Neural progenitor cell (in vitro differentiated cells): ENCODE measurements at regions not wholly inside any gene's neighbourhood (a gene's known extent, or its start where the extent isn't known, plus 50 kb on each side); places are given as distances from the start of the nearest gene placed in this dataset.
A peak's percentile ranks its signal among the peaks of the same experiment; 100 is the strongest.

Experiments
- DNase-seq: peaks from one replicate; pipeline ENCODE4 v3.0.0-alpha.2; 2016; ENCODE audit warnings: low spot score
- H2AFZ ChIP-seq: fragments of 200-600 bp; sonication (generic); replicated peaks from 2 replicates; pipeline ENCODE4 v1.6.1; 2016; ENCODE audit warnings: antibody characterized with exemption
- H3F3A ChIP-seq: fragments of 200-600 bp; sonication (generic); 2 replicates; pipeline ENCODE4 v1.6.1; 2016; ENCODE audit warnings: antibody characterized with exemption, low read depth
- H3K27ac ChIP-seq: fragments of 200-600 bp; sonication (generic); 2 replicates; pipeline ENCODE4 v1.5.1; 2016; ENCODE audit warnings: mild to moderate bottlenecking
- H3K27me3 ChIP-seq: fragments of 200-600 bp; sonication (generic); 2 replicates; pipeline ENCODE4 v1.6.1; 2016; ENCODE audit warnings: mild to moderate bottlenecking, moderate library complexity
- H3K36me3 ChIP-seq: fragments of 200-600 bp; sonication (generic); 2 replicates; pipeline ENCODE4 v1.5.1; 2016
- H3K4me1 ChIP-seq: fragments of 200-600 bp; sonication (generic); 2 replicates; pipeline ENCODE4 v1.6.1; 2016; ENCODE audit warnings: mixed run types
- H3K4me2 ChIP-seq: fragments of 200-600 bp; sonication (generic); 2 replicates; pipeline ENCODE4 v1.6.1; 2016
- H3K4me3 ChIP-seq: fragments of 200-600 bp; sonication (generic); 2 replicates; pipeline ENCODE4 v1.5.1; 2016
- H3K79me2 ChIP-seq: fragments of 200-600 bp; sonication (generic); 2 replicates; pipeline ENCODE4 v1.6.1; 2016; ENCODE audit warnings: low read depth
- H3K9ac ChIP-seq: fragments of 200-600 bp; sonication (generic); 2 replicates; pipeline ENCODE4 v1.6.1; 2016
- H3K9me3 ChIP-seq: fragments of 200-600 bp; sonication (generic); 2 replicates; pipeline ENCODE4 v1.5.1; 2016; ENCODE audit warnings: low read depth
- H4K20me1 ChIP-seq: fragments of 200-600 bp; sonication (generic); 2 replicates; pipeline ENCODE4 v1.6.1; 2016; ENCODE audit warnings: low read depth
- H3K27ac Mint-ChIP-seq: 3 replicates; pipeline ENCODE4 v1.8.0; 2021; ENCODE audit warnings: mixed read lengths
- H3K27me3 Mint-ChIP-seq: 2 replicates; pipeline ENCODE4 v1.8.0; 2022; ENCODE audit warnings: low read depth, mild to moderate bottlenecking, inconsistent platforms, moderate library complexity, mixed read lengths; ENCODE audit not compliant: insufficient read depth
- H3K36me3 Mint-ChIP-seq: 3 replicates; pipeline ENCODE4 v1.8.0; 2021; ENCODE audit warnings: mixed read lengths
- H3K4me1 Mint-ChIP-seq: 3 replicates; pipeline ENCODE4 v1.8.0; 2021; ENCODE audit warnings: mixed read lengths
- H3K4me3 Mint-ChIP-seq: 3 replicates; pipeline ENCODE4 v1.8.0; 2021; ENCODE audit warnings: mild to moderate bottlenecking, moderate library complexity, mixed read lengths
- H3K9me3 Mint-ChIP-seq: 3 replicates; pipeline ENCODE4 v1.8.0; 2020; ENCODE audit warnings: mixed read lengths
- EZH2 ChIP-seq: fragments of 200-600 bp; sonication (generic); IDR thresholded peaks from 2 replicates; pipeline ENCODE4 v1.6.1; 2017; ENCODE audit warnings: antibody characterized with exemption, mild to moderate bottlenecking, moderate library complexity
- EZH2phosphoT487 ChIP-seq: fragments of 200-600 bp; sonication (generic); IDR thresholded peaks from 2 replicates; pipeline ENCODE4 v1.6.1; 2017; ENCODE audit warnings: antibody characterized with exemption
- TF ChIP-seq, protein P1 (sequence below): fragments of 200-600 bp; sonication (generic); IDR thresholded peaks from 2 replicates; pipeline ENCODE4 v1.5.1; 2017; ENCODE audit warnings: antibody characterized with exemption, mild to moderate bottlenecking

DNA sequence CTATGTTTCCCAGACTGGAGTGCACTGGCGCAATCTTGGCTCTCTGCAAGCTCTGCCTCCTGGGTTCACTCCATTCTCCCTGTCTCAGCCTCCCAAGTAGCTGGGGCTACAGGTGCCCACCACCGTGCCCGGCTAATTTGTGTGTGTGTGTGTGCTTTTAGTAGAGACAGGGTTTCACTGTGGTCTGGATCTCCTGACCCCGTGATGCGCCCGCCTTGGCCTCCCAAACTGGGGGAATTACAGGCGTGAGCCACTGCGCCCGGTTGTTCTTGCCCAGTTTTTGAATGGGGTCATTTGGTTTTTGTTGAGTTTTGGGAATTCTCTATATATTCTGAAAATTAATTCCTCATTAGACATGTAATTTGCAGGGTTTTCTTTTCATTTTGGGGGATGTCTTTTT lies 238.4 kb upstream of the PRR20A start:
- Histone ChIP-seq H3K4me2 (no peak overlapping the region), H3K4me3 (no peak overlapping the region), H3K27me3 (no peaks in the 10 kb centered on the region), H2AFZ (no peak overlapping the region), H4K20me1 (no peaks in the 10 kb centered on the region), H3K4me1 (no peaks in the 10 kb centered on the region), H3K79me2 (no peaks in the 10 kb centered on the region), H3K27ac (no peak overlapping the region), H3F3A (no peaks in the 10 kb centered on the region), H3K9ac (no peak overlapping the region), H3K9me3 (no peaks in the 10 kb centered on the region), H3K36me3 (no peaks in the 10 kb centered on the region)
- Mint-ChIP-seq H3K9me3 (no peaks in the 10 kb centered on the region), H3K4me1 (no peaks in the 10 kb centered on the region), H3K27ac (no peak overlapping the region), H3K36me3 (no peaks in the 10 kb centered on the region), H3K27me3 (no peaks in the 10 kb centered on the region), H3K4me3 (no peak overlapping the region)
- no peak for TF ChIP-seq EZH2
- no peak for DNase-seq

DNA sequence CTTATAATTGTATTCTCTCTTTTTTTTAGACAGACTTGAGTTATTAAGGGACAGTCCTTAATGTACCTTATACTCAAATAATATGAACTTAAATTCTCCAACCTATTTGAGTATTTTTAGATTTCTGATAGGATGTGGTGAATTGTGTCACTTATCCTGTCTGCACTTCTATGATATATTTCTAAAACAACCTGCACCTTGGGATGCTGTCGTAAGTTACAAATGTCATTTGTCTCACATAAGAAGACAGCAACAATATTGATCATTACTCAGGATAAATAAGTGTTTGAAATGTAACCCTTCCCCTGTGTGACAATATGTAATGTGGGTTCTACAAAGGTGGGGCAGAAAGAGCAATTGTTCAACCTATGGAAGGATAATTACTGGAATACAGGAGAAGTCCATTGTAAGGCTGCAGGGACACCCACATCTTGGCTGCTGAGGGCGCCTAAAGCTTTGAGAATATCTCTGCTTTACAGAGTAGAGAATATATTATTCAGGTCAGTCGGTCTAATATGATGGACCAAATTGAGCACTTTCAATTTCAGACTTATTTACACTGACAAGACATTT lies 236.9 kb upstream of the PRR20A start:
- Mint-ChIP-seq H3K36me3 (no peaks in the 10 kb centered on the region), H3K4me3 (no peak overlapping the region), H3K27ac (no peak overlapping the region), H3K4me1 (no peaks in the 10 kb centered on the region), H3K9me3 (no peaks in the 10 kb centered on the region), H3K27me3 (no peaks in the 10 kb centered on the region)
- Histone ChIP-seq H3K27me3 (no peaks in the 10 kb centered on the region), H2AFZ (no peak overlapping the region), H3K36me3 (no peaks in the 10 kb centered on the region), H3F3A (no peaks in the 10 kb centered on the region), H3K27ac (no peak overlapping the region), H3K4me3 (no peak overlapping the region), H3K9ac (no peak overlapping the region), H3K79me2 (no peaks in the 10 kb centered on the region), H4K20me1 (no peaks in the 10 kb centered on the region), H3K4me1 (no peaks in the 10 kb centered on the region), H3K9me3 (no peaks in the 10 kb centered on the region), H3K4me2 (no peak overlapping the region)
- DNase-seq, result no peak
- TF ChIP-seq EZH2phosphoT487, result no peak
- TF ChIP-seq EZH2, result no peak
- TF ChIP-seq, protein P1, sequence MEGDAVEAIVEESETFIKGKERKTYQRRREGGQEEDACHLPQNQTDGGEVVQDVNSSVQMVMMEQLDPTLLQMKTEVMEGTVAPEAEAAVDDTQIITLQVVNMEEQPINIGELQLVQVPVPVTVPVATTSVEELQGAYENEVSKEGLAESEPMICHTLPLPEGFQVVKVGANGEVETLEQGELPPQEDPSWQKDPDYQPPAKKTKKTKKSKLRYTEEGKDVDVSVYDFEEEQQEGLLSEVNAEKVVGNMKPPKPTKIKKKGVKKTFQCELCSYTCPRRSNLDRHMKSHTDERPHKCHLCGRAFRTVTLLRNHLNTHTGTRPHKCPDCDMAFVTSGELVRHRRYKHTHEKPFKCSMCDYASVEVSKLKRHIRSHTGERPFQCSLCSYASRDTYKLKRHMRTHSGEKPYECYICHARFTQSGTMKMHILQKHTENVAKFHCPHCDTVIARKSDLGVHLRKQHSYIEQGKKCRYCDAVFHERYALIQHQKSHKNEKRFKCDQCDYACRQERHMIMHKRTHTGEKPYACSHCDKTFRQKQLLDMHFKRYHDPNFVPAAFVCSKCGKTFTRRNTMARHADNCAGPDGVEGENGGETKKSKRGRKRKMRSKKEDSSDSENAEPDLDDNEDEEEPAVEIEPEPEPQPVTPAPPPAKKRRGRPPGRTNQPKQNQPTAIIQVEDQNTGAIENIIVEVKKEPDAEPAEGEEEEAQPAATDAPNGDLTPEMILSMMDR, result no peak

DNA sequence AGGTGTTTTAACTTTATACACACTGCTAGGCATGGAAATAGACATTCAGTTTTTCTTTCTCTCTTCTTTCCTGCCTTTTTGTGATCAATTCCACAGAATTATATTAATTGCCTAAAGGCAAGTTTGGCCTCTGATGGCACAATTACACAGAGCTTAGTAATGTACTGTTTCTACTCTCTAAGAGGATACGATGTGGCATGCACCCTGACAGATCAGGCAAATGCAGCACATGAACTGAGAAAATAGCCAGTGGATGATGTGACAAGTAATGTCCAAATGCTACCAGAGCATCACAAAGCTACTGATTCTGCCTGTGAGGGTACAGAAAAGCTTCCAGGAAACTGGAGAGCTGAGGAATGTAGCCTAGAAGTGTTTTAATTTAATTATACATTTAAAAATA lies 233.8 kb upstream of the PRR20A start:
- Histone ChIP-seq H3K27ac (no peak overlapping the region), H3K27me3 (no peaks in the 10 kb centered on the region), H3K4me3 (no peak overlapping the region), H3F3A (no peaks in the 10 kb centered on the region), H3K36me3 (no peaks in the 10 kb centered on the region), H3K4me2 (no peak overlapping the region), H3K79me2 (no peaks in the 10 kb centered on the region), H3K9me3 (no peaks in the 10 kb centered on the region), H2AFZ (peak overlapping the region; percentile 90), H3K4me1 (no peaks in the 10 kb centered on the region), H3K9ac (no peak overlapping the region), H4K20me1 (no peaks in the 10 kb centered on the region)
- no peak for DNase-seq
- Mint-ChIP-seq H3K4me3 (no peak overlapping the region), H3K27me3 (no peaks in the 10 kb centered on the region), H3K27ac (no peak overlapping the region), H3K4me1 (no peaks in the 10 kb centered on the region), H3K36me3 (no peaks in the 10 kb centered on the region), H3K9me3 (no peaks in the 10 kb centered on the region)
- TF ChIP-seq, protein P1, result no peak
- TF ChIP-seq EZH2 (no peak), EZH2phosphoT487 (no peak)

DNA sequence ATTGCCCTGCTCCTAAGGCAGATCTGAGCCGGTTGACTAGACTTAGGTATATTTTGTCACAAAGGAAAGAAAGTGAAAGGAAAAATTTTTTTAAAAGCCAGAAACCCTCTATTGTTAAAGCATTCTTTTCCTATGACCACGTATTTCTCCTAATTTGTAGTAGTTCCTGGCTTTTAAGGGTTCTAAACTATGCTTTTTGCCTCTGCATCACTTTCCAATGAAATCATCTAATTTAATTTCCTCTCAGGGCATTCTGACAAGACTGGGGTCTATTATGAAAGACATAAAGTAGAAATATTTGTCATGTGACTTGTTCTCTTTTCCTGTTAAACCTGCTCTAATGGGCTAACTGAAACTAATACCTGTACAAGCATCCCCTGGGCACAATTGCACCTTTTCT lies 233.0 kb upstream of the PRR20A start:
- Histone ChIP-seq H3K9me3 (no peaks in the 10 kb centered on the region), H3K4me1 (no peaks in the 10 kb centered on the region), H3K27ac (no peak overlapping the region), H3K36me3 (no peaks in the 10 kb centered on the region), H2AFZ (peak overlapping the region; percentile 8), H3K4me3 (no peak overlapping the region), H3K79me2 (no peaks in the 10 kb centered on the region), H3K27me3 (no peaks in the 10 kb centered on the region), H3F3A (no peaks in the 10 kb centered on the region), H3K9ac (no peak overlapping the region), H3K4me2 (no peak overlapping the region), H4K20me1 (no peaks in the 10 kb centered on the region)
- Mint-ChIP-seq H3K4me1 (no peaks in the 10 kb centered on the region), H3K27me3 (no peaks in the 10 kb centered on the region), H3K27ac (no peak overlapping the region), H3K4me3 (no peak overlapping the region), H3K9me3 (no peaks in the 10 kb centered on the region), H3K36me3 (no peaks in the 10 kb centered on the region)
- TF ChIP-seq, protein P1, result no peak
- TF ChIP-seq EZH2 (no peak), EZH2phosphoT487 (no peak)
- no peak for DNase-seq
